ENCODE measurements at regions not wholly inside any gene's neighbourhood (a gene's known extent, or its start where the extent isn't known, plus 50 kb on each side); places are given as distances from the start of the nearest gene placed in this dataset.

- H4K20me1 ChIP-seq (ENCODE audit: insufficient read depth) = no peaks in the 10 kb centered on the region
- H3K27ac ChIP-seq = no peak overlapping the region
- no peak overlapping the region for H2AFZ ChIP-seq (ENCODE audit: low read depth)
- no peaks in the 10 kb centered on the region for H3K4me1 ChIP-seq (ENCODE audit: low read depth, poor library complexity, severe bottlenecking)
- no peak overlapping the region for H3K9ac ChIP-seq
- H3K79me2 ChIP-seq (ENCODE audit: insufficient read depth, low read depth) = no peaks in the 10 kb centered on the region
- H3K27me3 ChIP-seq (ENCODE audit: insufficient read depth, low read depth) = no peaks in the 10 kb centered on the region
- TF ChIP-seq, protein P1, sequence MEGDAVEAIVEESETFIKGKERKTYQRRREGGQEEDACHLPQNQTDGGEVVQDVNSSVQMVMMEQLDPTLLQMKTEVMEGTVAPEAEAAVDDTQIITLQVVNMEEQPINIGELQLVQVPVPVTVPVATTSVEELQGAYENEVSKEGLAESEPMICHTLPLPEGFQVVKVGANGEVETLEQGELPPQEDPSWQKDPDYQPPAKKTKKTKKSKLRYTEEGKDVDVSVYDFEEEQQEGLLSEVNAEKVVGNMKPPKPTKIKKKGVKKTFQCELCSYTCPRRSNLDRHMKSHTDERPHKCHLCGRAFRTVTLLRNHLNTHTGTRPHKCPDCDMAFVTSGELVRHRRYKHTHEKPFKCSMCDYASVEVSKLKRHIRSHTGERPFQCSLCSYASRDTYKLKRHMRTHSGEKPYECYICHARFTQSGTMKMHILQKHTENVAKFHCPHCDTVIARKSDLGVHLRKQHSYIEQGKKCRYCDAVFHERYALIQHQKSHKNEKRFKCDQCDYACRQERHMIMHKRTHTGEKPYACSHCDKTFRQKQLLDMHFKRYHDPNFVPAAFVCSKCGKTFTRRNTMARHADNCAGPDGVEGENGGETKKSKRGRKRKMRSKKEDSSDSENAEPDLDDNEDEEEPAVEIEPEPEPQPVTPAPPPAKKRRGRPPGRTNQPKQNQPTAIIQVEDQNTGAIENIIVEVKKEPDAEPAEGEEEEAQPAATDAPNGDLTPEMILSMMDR (conservative IDR thresholded peaks at IDR 0.05; ENCODE audit: low read depth, low read length) = no peak
- H3K36me3 ChIP-seq (ENCODE audit: insufficient read depth) = no peaks in the 10 kb centered on the region
- no peak overlapping the region for H3K4me2 ChIP-seq
- no peak overlapping the region for H3K4me3 ChIP-seq (IDR thresholded peaks at IDR 0.05; ENCODE audit: insufficient read depth, low read depth, low read length)
Observed at GRCh38 chr3:164539215-164539614, 539.1 kb downstream of the SI start.

- H3K9ac ChIP-seq = no peak overlapping the region
- no peaks in the 10 kb centered on the region for H4K20me1 ChIP-seq (ENCODE audit: insufficient read depth)
- no peaks in the 10 kb centered on the region for H3K4me1 ChIP-seq (ENCODE audit: low read depth, poor library complexity, severe bottlenecking)
- H3K79me2 ChIP-seq (ENCODE audit: insufficient read depth, low read depth) = no peaks in the 10 kb centered on the region
- H3K4me3 ChIP-seq (IDR thresholded peaks at IDR 0.05; ENCODE audit: insufficient read depth, low read depth, low read length) = no peak overlapping the region
- H3K4me2 ChIP-seq = no peak overlapping the region
- no peaks in the 10 kb centered on the region for H3K27me3 ChIP-seq (ENCODE audit: insufficient read depth, low read depth)
- H2AFZ ChIP-seq (ENCODE audit: low read depth) = no peak overlapping the region
- TF ChIP-seq, protein P1 (conservative IDR thresholded peaks at IDR 0.05; ENCODE audit: low read depth, low read length) = no peak
- H3K36me3 ChIP-seq (ENCODE audit: insufficient read depth) = no peaks in the 10 kb centered on the region
- H3K27ac ChIP-seq = no peak overlapping the region
Observed at GRCh38 chr3:164537485-164537884, 540.8 kb downstream of the SI start.

GRCh38 chr3:164533275-164533674 lies 545.0 kb downstream of the SI start:
- Histone ChIP-seq H3K4me3 (IDR thresholded peaks at IDR 0.05; ENCODE audit: insufficient read depth, low read depth, low read length) (no peak overlapping the region), H2AFZ (ENCODE audit: low read depth) (no peak overlapping the region), H3K79me2 (ENCODE audit: insufficient read depth, low read depth) (no peaks in the 10 kb centered on the region), H3K27me3 (ENCODE audit: insufficient read depth, low read depth) (no peaks in the 10 kb centered on the region), H3K4me1 (ENCODE audit: low read depth, poor library complexity, severe bottlenecking) (no peaks in the 10 kb centered on the region), H3K9ac (no peak overlapping the region), H3K36me3 (ENCODE audit: insufficient read depth) (0 out of 2 replicates have a peak, but pooled peaks cover 2% of the 10 kb centered on the region), H4K20me1 (ENCODE audit: insufficient read depth) (no peaks in the 10 kb centered on the region), H3K27ac (no peak overlapping the region), H3K4me2 (no peak overlapping the region)
- TF ChIP-seq, protein P1 (conservative IDR thresholded peaks at IDR 0.05; ENCODE audit: low read depth, low read length) = no peak

DNA sequence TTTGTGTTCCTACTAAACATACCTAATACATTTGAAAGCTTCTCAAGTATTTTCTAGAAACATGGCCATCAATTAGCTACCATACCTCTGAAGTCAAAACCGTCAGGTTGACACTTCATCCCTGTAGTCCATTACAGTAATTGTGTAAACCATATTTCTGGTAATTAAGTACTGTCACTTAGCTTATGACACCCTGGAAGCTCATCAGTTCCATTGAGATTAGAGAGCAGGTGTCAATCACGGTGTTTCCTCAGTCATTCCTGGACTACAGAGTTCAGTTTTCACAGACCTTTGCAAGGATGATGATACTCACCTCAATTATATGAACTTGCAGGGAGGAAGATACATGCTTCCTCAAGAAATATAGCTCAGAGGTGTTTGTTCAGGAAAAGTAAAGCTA lies 552.0 kb downstream of the SI start:
- H3K9ac ChIP-seq = no peak overlapping the region

More for the DNA sequence above, 552.0 kb downstream of the SI start:
- Histone ChIP-seq H3K27me3 (ENCODE audit: insufficient read depth, low read depth) (no peaks in the 10 kb centered on the region), H3K36me3 (ENCODE audit: insufficient read depth) (no peaks in the 10 kb centered on the region), H3K4me2 (no peak overlapping the region), H3K27ac (no peak overlapping the region), H4K20me1 (ENCODE audit: insufficient read depth) (no peaks in the 10 kb centered on the region), H2AFZ (ENCODE audit: low read depth) (no peak overlapping the region), H3K79me2 (ENCODE audit: insufficient read depth, low read depth) (no peaks in the 10 kb centered on the region), H3K4me1 (ENCODE audit: low read depth, poor library complexity, severe bottlenecking) (no peaks in the 10 kb centered on the region), H3K4me3 (IDR thresholded peaks at IDR 0.05; ENCODE audit: insufficient read depth, low read depth, low read length) (no peak overlapping the region)
- TF ChIP-seq, protein P1 (conservative IDR thresholded peaks at IDR 0.05; ENCODE audit: low read depth, low read length) = no peak

Data from KMS-11 (cell line).